AG08396 (cell line): ENCODE measurements at regions not wholly inside any gene's neighbourhood (a gene's known extent, or its start where the extent isn't known, plus 50 kb on each side); places are given as distances from the start of the nearest gene placed in this dataset.

ENCODE experiments used
- DNase-seq: peaks from one replicate; pipeline ENCODE4 v3.0.0; 2012; ENCODE audit warnings: low spot score, mixed read lengths

- DNase-seq = no peak
Measured at GRCh38 chr10:131425752-131426533, 114.4 kb upstream of the TCERG1L start.

DNA sequence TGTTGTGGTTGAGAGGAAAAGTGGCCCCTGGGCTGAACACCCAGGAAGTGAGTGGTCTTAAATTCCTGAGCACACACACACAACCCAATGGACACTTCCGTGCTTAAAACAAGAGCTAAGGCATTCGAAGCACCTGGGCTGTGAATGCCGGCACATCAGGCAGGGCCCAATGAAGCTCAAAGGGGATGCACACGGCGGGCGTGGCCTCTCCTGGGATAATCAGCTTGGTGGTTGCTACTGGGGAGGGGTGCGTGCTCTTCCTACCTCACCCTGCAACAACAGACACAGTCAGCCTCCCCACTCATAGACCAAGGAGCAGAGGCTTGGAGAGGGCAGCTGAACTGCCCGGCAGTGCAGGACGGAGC lies 115.0 kb upstream of the TCERG1L start:
- no peak for DNase-seq

DNA sequence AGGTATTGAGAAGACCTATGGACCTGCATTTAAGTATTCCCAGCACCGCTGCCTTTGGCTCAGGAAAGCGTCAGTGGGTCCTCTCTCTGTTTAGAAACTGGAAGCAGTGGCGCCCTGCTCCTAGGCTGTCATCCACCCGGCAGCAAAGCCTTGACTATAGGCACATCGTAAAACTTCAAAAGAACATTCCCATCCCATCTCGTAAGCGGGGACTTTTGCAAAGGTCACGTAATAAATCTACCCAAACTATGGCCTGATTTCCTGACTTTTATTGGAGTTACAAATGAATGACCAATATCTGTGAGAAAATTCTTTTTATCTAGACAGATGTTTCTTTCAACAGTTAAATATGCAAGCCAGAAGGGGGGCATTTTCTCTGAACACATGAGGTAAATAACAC lies 115.8 kb upstream of the TCERG1L start:
- no peak for DNase-seq

DNA sequence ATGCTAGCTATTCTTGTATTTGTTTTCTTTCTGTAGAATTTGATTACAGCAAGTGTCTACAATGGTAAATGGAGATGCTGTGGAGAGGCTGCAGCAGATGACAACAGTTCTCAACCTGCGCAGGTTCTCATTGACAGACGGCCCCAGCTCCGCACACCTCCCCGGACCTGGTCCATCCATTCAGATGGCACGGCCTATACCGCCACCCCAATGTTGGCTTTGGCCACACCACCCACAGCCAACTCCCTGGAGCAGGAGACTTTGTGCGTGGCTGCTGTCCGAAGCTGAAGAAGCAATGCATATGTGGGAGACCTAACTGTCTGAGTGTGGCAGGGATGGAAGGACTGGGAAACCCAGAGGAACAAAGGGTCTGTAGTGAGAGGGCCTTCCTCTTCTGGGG lies 116.4 kb upstream of the TCERG1L start:
- DNase-seq = no peak

GRCh38 chr10:131429141-131429540 lies 117.6 kb upstream of the TCERG1L start:
- no peak for DNase-seq

- DNase-seq = no peak
Measured at GRCh38 chr10:131429942-131430341, 118.4 kb upstream of the TCERG1L start.

DNA sequence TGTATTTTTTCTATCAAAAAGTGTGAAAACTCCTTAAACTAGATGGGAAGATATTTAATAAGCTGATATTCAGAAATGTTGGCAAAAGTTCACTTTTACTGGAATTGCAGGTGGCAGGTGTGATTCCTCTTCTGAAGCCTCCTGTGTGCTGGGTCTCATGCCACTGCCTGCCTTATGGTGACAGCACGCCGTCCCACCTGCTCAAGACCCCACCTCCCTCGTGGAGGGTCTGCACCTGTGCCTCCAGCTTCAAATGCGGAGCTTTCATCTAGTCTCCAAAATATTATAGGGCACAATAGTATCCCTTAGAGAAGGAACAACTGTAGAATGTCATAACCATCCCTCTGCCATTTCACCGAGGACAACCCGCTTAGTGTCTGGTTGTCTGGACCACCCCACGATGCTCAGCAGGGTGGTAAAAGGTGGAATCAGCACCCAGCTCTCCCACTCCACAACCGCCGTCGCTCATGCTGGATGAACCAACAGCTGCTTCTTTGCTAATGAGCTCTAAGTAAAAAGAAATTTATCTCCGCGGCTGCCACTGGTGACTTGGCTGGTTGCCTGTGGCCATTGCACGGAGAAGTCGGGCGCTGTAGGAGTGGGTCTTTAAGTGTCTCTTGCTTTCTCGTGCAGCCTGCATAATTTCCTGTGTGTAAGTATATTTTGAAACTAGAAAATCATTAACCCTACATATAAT lies 119.3 kb upstream of the TCERG1L start:
- DNase-seq = no peak

DNA sequence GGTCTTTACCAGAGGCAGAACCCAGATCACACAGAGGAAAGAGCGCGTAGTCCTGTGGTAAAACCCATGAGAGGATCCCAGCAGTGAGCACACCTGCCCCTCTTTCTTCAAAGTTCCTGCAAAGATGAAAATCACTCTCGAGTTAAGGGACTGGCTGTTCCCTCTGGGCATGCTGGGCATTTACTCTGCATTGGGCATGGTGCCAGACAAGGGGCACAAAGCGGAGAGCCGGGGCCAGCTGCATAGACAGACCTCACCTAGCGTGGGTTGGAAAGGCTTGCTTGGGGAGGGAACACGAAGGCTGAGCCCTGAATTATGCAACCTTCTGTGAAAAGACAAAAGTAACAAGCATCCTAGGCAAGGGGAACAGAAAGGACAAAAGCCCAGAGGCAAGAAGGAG lies 120.0 kb upstream of the TCERG1L start:
- DNase-seq = no peak

GRCh38 chr10:131431978-131432690 lies 120.6 kb upstream of the TCERG1L start:
- no peak for DNase-seq

DNA sequence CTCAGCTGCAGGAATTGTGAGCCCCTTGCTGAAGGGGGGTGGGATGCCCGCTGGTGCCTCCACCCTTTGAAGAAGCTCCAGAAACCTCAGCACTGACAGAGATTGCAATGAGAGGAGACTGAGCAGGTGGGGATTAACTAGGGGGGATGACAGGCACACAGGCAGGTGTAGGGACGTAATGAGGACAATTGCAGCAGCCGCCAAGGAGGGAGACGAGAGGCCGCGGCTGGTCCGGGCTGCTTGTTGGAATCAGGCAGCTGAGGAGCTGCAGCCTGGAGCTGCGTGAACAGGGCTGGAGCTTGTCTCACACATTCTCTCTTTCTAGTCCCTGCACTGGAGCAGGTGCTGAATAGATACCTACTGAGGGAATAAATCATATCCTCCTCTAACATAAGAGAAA lies 122.0 kb upstream of the TCERG1L start:
- no peak for DNase-seq

- DNase-seq = no peak
Measured at GRCh38 chr10:131435232-131435631, 123.7 kb upstream of the TCERG1L start.

GRCh38 chr10:131435760-131436457 lies 124.4 kb upstream of the TCERG1L start:
- no peak for DNase-seq

DNA sequence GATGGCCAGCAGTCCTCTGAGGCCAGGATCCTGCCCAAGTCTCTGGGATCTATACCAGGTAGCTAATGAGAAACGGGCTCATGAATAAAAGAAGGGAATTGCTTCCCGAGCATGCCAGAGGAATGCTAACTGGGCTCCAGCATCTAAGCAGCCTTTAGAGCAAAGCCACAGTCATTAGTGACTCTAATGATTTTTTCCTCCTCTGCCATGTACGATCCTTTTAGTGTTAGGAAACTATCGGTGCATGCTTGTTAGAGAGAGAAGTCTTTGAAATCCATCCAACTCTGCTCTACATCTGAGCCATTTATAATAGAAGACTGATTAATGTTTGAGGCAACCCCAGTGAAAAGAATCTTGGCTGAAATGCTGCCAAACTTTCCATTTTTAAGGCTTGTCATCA lies 124.9 kb upstream of the TCERG1L start:
- DNase-seq = no peak

DNA sequence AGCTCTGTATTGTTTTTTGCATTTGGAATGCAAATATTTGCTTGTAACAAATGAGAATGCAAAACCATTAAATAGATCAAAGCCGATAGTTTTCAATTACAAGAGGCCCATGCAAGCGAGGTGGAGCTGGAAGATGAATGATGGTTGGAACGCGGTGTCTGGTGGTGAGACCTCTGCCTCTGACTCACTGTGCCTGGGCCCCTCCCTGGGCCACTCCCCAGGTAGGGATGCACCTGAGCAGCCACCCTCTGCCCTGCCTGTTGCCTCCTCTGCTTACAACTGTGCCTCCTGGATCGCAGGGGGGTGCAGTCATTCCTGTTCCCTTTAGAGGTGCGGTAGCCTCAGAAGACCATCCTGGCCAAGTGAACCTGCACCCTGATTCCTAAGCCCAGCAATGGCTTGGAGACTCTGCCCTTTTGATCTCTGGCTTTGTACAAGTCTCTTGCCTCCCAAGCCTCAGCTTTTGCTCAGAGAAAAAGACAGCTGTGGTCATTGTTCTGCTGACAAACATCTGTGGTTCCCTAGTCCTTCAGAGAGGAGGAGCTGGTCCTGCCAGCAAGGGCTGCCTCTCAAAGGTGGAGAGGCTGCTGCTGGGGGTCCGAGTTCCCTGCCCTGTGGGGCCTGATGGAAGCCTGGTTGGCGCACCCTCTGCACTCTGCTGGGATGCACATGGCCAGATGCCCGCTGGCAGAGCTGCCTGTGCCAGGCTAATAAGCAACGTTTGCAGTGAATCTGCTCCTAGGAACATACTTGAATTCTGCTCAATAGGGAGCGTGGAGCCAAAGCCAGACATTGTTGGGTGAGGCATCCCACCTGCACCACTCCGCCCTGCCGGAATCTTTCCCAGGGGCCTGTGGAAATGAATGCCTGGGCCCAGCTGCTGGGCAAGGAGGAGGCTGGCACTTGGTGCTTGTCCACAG lies 126.3 kb upstream of the TCERG1L start:
- no peak for DNase-seq

- no peak for DNase-seq
Measured at GRCh38 chr10:131438665-131439064, 127.1 kb upstream of the TCERG1L start.

- no peak for DNase-seq
Measured at GRCh38 chr10:131439705-131440104, 128.2 kb upstream of the TCERG1L start.

DNA sequence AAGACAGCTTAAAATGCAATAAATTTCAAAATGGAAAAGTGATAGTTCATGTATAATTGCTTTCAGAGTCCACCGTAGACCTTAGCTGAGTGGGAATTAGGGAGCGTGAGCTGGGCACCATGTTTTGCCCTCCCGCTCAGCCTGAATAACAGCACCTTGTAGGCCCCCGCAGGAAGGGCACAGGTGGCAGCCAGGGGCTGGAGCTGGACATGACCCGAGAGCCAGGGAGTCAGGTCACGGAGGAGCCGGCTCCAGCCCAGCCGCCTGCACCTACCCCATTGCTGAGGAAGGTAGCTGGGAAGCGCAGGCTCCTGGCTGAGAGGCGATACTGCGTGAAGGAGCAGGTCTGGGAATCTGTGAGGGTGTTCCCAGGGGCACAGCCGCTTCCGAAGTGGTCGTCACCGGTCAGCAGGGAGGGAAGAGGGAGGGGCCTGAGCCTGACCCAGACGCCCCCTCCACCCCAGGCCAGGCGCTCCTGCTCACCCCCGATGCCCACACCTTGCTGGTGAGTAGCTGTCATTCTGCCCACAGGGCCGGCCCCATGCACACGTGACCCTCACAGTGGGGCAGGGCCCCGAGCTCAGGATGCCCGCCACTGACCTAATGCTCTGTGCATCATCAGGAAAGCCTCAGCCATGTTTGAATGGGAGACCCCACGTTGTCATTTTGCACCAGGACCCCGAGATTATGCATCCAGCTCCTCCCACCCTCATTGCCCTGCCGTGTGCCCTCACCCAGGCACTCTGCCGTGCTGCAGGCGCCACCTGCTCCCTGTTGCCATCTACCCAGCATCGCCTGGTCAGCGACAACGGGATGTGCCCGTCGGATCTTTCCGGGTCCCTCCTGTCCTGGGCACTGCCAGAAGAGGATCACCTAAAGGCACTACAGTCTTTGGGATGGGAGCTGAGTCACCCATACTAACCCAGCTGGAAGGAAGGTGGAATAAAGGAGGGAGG lies 129.2 kb upstream of the TCERG1L start:
- no peak for DNase-seq

DNA sequence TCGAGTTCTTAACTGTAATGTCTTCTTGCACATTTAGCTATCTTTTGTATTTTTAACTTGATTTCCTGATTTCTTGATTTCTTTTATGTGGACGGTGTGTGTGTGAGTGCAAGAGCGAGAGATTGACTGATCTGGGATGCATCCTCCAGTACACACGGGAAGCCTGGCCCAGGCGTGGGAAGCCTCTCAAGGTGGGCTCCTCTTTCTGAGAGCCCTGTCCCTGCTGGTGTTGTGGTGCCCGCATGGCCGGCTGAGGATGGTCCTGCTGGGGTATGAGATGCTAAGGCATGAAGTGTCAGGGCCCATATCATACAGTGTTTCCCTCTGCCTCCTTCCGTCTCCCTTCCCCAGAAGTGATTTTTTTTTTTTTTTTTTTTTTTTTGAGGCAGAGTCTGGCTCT lies 130.8 kb upstream of the TCERG1L start:
- no peak for DNase-seq

DNA sequence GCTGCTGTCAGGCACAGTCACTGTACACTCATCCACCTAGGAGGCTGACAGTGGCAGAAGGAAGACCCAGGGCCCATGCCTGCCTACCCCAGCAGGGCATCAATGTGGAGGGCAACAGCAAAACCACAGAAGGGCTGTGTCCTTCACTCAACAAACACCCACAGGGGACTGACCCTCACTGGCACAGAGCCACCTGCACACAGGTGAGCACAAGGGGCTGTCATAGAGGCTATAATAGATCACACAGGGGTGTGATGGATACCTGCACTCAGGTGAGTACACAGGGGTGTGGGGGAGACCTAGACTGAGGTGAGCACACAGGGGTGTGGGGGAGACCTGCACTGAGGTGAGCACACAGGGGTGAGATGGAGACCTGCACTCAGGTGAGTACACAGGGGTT lies 132.8 kb upstream of the TCERG1L start:
- DNase-seq = no peak

- no peak for DNase-seq
Measured at GRCh38 chr10:131444862-131445461, 133.4 kb upstream of the TCERG1L start.
